ENCODE measurements at regions not wholly inside any gene's neighbourhood (a gene's known extent, or its start where the extent isn't known, plus 50 kb on each side); places are given as distances from the start of the nearest gene placed in this dataset.
"Not testable (repeated sequence)": the region's sequence is repeated elsewhere in the genome, so short reads cannot be mapped to it uniquely, and the experiment has no call there.

- DNase-seq (ENCODE audit: low read depth): no peak
- in situ Hi-C loops (cut with HindIII; ENCODE audit: low pct_unique_long_range_greater_than_20kb, low sequenced_read_pairs): no loop called here
Observed at GRCh38 chr1:188164459-188164858, 1335.7 kb downstream of the PLA2G4A start.

GRCh38 chr1:188166654-188167053, 1337.9 kb downstream of the PLA2G4A start:
- in situ Hi-C loops (cut with HindIII; ENCODE audit: low pct_unique_long_range_greater_than_20kb, low sequenced_read_pairs): no loop called here
- no peak for DNase-seq (ENCODE audit: low read depth)

- DNase-seq (ENCODE audit: low read depth): no peak
- in situ Hi-C loops (cut with HindIII; ENCODE audit: low pct_unique_long_range_greater_than_20kb, low sequenced_read_pairs): no loop called here
Observed at GRCh38 chr1:188169971-188170370, 1341.2 kb downstream of the PLA2G4A start.

GRCh38 chr1:188170411-188170810, 1341.7 kb downstream of the PLA2G4A start:
- in situ Hi-C loops (cut with HindIII; ENCODE audit: low pct_unique_long_range_greater_than_20kb, low sequenced_read_pairs): no loop called here
- no peak for DNase-seq (ENCODE audit: low read depth)

- in situ Hi-C loops (cut with HindIII; ENCODE audit: low pct_unique_long_range_greater_than_20kb, low sequenced_read_pairs): no loop called here
- DNase-seq (ENCODE audit: low read depth): no peak
Observed at GRCh38 chr1:188170935-188171334, 1342.2 kb downstream of the PLA2G4A start.

- in situ Hi-C loops (cut with HindIII; ENCODE audit: low pct_unique_long_range_greater_than_20kb, low sequenced_read_pairs); DNase-seq (ENCODE audit: low read depth): not testable (repeated sequence)
Observed at GRCh38 chr1:188182063-188182462, 1353.3 kb downstream of the PLA2G4A start.

- DNase-seq (ENCODE audit: low read depth): no peak
- in situ Hi-C loops (cut with HindIII; ENCODE audit: low pct_unique_long_range_greater_than_20kb, low sequenced_read_pairs): no loop called here
Observed at GRCh38 chr1:188188317-188188716, 1359.6 kb downstream of the PLA2G4A start.

- in situ Hi-C loops (cut with HindIII; ENCODE audit: low pct_unique_long_range_greater_than_20kb, low sequenced_read_pairs): no loop called here
- no peak for DNase-seq (ENCODE audit: low read depth)
Observed at GRCh38 chr1:188194916-188195315, 1366.2 kb downstream of the PLA2G4A start.

GRCh38 chr1:188218289-188218688, 1389.5 kb downstream of the PLA2G4A start:
- in situ Hi-C loops (cut with HindIII; ENCODE audit: low pct_unique_long_range_greater_than_20kb, low sequenced_read_pairs): no loop called here
- no peak for DNase-seq (ENCODE audit: low read depth)

- DNase-seq (ENCODE audit: low read depth): no peak
Observed at GRCh38 chr1:188220051-188220450, 1391.3 kb downstream of the PLA2G4A start.

GRCh38 chr1:188224263-188224662, 1395.5 kb downstream of the PLA2G4A start:
- no peak for DNase-seq (ENCODE audit: low read depth)
- in situ Hi-C loops (cut with HindIII; ENCODE audit: low pct_unique_long_range_greater_than_20kb, low sequenced_read_pairs): no loop called here

More at GRCh38 chr1:188220051-188220450, 1391.3 kb downstream of the PLA2G4A start:
- in situ Hi-C loops (cut with HindIII; ENCODE audit: low pct_unique_long_range_greater_than_20kb, low sequenced_read_pairs): no loop called here

- in situ Hi-C loops (cut with HindIII; ENCODE audit: low pct_unique_long_range_greater_than_20kb, low sequenced_read_pairs): no loop called here
- DNase-seq (ENCODE audit: low read depth): no peak
Observed at GRCh38 chr1:188225975-188226374, 1397.2 kb downstream of the PLA2G4A start.

- in situ Hi-C loops (cut with HindIII; ENCODE audit: low pct_unique_long_range_greater_than_20kb, low sequenced_read_pairs): no loop called here
- DNase-seq (ENCODE audit: low read depth): no peak
Observed at GRCh38 chr1:188228623-188229022, 1399.9 kb downstream of the PLA2G4A start.

- in situ Hi-C loops (cut with HindIII; ENCODE audit: low pct_unique_long_range_greater_than_20kb, low sequenced_read_pairs): no loop called here
- no peak for DNase-seq (ENCODE audit: low read depth)
Observed at GRCh38 chr1:188237573-188238348, 1409.0 kb downstream of the PLA2G4A start.

GRCh38 chr1:188240772-188241406, 1412.1 kb downstream of the PLA2G4A start:
- in situ Hi-C loops (cut with HindIII; ENCODE audit: low pct_unique_long_range_greater_than_20kb, low sequenced_read_pairs): no loop called here
- DNase-seq (ENCODE audit: low read depth): no peak

- in situ Hi-C loops (cut with HindIII; ENCODE audit: low pct_unique_long_range_greater_than_20kb, low sequenced_read_pairs): no loop called here
- DNase-seq (ENCODE audit: low read depth): no peak
Observed at GRCh38 chr1:188241629-188242028, 1412.9 kb downstream of the PLA2G4A start.

- no peak for DNase-seq (ENCODE audit: low read depth)
Observed at GRCh38 chr1:188243456-188243855, 1414.7 kb downstream of the PLA2G4A start.

GRCh38 chr1:188244681-188245080, 1415.9 kb downstream of the PLA2G4A start:
- DNase-seq (ENCODE audit: low read depth): no peak
- in situ Hi-C loops (cut with HindIII; ENCODE audit: low pct_unique_long_range_greater_than_20kb, low sequenced_read_pairs): no loop called here

More at GRCh38 chr1:188243456-188243855, 1414.7 kb downstream of the PLA2G4A start:
- in situ Hi-C loops (cut with HindIII; ENCODE audit: low pct_unique_long_range_greater_than_20kb, low sequenced_read_pairs): no loop called here

- no peak for DNase-seq (ENCODE audit: low read depth)
- in situ Hi-C loops (cut with HindIII; ENCODE audit: low pct_unique_long_range_greater_than_20kb, low sequenced_read_pairs): no loop called here
Observed at GRCh38 chr1:188247255-188247654, 1418.5 kb downstream of the PLA2G4A start.

- in situ Hi-C loops (cut with HindIII; ENCODE audit: low pct_unique_long_range_greater_than_20kb, low sequenced_read_pairs): no loop called here
- DNase-seq (ENCODE audit: low read depth): no peak
Observed at GRCh38 chr1:188249811-188250210, 1421.1 kb downstream of the PLA2G4A start.
